HG03342 (cell line): ENCODE measurements at regions not wholly inside any gene's neighbourhood (a gene's known extent, or its start where the extent isn't known, plus 50 kb on each side); places are given as distances from the start of the nearest gene placed in this dataset.

ENCODE experiments used
- ATAC-seq: cut with Tn5 transposase; IDR thresholded peaks from one replicate; pipeline ENCODE4 v1.9.1; 2021; ENCODE audit warnings: mild to moderate bottlenecking, moderate library complexity; ENCODE audit not compliant: unreplicated experiment

DNA sequence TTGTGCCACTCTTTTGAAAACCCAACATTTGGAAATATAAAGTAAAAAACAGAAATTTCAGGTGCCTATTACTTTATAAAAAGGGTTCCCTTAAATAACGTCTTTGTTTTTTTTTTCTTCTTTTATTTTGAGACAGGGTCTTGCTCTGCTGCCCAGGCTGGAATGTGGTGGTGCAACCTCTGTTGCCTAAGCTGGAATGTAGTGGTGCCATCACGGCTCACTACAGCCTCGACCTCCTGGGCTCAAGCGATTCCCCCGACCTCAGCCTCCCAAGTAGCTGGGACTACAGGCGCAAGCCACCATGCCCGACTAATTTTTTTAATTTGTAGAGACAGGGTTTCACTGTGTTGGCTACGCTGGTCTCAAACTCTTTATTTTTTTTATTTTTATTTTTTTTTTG is 110.2 kb upstream of the HNRNPU start:
- ATAC-seq, result no peak

DNA sequence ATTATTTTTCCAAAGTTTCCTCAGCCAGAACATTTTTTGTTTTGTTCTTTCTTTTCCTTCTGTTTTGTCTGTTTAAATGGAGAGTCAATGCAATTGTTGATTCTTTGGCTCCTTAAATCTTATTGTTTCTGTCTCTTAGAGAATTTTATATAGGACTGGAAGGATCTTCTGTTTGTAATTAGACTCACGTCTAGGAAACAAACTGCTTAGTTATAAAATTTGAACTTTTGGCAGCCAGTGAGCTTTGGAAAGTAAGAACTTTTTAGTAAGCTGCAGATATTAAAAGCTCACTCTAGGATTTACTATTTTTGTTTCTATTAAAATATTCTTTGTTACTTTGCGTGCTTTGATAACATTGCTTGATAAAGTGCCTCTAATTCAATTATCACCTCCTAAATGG is 109.8 kb upstream of the HNRNPU start:
- ATAC-seq, result no peak

DNA sequence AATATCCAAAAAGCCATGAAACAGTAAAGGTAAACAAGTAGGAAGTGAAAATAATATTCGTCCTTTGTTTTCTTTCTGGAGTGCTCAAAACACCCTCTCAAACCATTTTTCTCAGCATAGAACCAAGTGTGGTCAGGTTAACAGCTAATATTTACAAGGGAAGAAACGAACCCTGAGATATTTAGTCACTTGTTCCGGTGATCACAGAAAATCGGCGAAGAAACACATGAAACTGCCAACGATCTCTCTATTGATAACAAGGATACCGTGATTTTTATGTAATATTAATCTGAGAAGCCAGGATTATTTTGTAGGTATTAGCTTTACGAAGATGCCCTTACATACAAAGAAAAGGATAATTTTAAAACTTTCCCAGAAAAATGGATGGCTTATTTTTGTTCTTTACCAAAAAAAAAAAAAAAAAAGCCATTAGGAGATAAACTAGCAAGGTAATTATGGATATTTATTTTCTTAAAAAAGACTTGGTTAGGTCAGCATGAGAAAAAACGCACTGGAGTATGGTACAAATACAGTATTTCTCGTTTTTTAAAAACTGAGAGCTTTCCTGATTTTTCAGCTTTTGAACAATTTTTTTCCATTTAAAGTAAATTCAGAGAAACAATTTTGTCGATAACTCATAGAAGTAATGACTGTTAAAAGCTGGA is 107.3 kb upstream of the HNRNPU start:
- ATAC-seq, result no peak

DNA sequence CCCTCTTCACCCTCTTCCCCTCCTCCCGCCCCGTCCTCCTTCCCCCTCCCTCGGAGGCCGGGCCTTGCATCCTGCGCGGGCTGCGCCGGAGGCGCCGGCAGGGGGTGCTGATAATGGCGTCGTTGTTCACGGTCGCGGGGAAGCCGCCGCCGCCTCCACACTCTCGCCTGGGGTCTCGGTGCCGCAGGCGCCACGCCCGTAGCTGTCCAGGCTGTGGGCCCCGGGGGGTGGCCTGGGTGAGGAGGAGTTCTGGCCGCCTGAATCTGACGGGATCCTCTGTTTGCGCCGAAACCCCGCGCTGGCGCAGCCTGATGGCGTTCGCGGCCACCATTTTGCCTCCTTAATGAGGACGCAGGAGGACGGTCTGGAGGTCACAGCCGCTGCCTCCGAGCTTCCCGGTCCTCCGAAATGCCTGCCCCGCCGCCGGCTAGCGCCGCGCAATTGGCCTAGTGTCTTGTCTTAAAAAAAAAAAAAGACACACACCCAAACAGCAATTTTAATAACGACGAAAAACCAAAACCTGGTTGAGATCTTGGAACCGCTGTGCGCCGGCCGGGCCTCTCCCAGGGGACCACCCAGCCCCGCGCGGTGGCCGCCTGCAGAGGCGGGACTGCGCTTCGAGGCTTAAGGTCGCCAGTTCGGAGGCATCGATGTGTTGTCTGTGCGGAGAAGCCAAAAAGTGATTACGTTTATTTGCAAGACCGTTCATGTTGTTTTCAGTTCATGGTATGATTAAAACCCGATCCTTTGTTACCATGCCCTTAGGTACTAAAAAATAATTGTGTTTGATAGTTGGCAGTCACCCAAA is 106.6 kb upstream of the HNRNPU start:
- peak; percentile 65 for ATAC-seq

DNA sequence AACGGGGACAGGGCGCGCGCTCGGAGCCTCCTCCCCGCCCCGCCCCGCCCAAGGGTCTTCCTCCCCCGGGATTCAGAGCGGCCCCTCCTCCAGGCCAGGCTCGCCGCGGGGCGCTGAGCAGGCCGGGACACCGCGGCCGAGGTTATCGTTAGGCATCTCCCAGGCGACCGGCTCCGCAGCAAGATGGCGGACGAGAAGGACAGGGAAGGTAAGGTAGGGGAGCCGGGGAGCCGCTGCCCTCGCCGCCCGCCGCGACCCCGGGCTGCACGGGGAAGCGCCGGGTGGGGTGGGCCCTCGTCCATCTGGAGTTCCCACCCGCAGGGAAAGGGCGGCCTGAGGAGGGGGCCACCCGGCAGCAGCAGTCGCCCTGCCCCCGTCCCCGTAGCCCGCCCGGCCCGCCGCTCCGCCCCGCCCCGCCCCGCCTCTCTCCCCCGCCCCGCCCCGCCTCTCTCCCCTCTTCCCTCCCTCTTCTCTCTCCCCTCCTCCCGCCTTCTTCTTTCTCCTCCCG is 105.9 kb upstream of the HNRNPU start:
- peak; percentile 52 for ATAC-seq

DNA sequence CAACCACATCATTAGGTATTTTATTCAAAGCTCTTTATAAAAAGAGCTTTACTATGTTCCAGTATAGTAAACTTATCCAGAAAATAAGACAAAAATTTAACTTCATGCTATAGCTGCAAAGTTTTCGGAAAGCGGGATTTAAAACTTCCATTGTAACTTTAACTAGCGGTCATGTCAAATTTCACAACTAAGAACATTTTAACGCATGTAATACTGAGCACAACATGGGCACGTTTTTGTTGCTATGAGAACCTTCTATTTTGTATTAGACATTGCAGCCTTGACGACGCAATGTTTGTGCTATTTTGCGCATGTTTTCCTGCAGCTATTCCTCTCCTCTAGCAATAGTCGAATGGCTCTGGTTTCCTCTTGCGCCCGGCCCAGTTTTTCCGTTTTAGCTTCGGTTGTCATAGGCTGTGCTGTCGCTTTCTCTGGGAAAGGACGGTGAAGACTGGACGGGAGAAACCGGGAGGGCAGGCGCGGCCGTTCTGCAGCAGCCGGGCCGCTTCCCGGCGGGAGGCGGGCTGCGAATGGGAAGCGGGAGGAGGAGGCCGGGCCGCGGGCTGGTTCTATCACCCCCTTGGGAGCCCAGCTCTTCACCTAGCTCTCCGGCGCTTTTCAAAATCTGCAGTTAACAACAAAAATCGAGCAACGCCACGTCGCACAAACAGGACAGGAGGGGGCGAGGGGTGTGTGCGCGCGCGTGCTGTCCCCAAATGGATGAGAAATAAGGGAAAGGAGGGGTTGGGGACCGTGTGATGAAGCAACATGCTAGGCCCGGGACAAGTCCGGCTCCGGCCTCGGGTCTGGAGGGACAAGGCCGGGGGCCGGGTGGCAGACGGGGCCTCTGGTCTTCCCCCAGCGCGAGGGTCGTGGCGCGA is 105.3 kb upstream of the HNRNPU start:
- ATAC-seq, result peak; percentile 26

DNA sequence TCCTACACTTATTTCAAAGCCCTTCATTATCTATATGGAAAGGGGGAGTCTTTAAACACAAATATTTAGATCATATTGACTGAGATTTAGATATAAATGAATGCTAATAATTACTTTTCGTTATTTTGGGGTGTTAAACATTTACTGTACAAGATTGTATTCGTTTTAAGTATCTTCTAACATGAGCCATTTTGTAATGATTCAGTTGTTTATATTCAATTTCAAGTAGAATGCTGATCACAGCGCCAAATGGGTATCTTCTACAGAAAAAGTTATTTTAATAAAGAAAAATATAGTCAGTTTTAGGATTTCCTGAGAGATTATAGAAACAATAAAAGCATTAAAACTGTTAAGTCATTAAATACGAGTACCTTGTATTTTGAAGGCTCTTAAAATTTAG is 104.5 kb upstream of the HNRNPU start:
- ATAC-seq, result no peak

DNA sequence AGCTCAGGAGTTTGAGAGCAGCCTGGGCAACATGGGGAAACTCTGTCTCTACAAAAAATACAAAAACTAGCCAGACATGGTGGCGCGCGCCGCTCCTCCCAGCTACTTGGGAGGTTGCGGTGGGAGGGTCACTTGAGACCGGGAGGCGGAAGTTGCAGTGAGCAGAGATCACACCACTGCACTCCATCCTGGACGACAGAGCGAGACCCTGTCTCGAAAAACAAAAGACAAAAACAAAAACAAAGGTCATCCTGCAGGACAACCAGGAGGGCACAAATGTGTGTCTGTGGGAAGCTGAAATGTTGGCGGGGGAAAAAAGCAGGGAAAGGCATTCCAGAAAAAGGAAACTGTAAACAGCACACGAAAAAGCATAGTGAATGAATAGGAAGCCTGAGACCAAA is 104.1 kb upstream of the HNRNPU start:
- ATAC-seq, result no peak

DNA sequence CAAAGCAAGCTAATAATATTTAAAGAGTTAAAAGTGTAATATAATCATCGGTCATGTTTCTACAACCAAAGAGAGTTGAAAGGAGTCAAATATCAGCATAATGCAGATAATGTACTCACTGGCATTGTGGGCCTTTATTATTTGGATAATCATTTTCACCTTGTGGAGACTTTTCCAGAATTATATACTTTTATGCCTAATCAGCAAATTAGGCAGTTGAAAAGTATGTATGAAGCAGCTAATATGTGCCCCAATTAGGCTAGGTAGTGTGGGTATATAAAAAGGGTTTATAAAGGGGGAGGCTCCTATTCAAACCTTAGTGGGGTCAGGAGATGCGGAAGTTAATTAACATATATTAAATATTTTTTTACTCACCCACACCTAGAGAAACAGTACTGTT is 102.8 kb upstream of the HNRNPU start:
- ATAC-seq, result no peak

DNA sequence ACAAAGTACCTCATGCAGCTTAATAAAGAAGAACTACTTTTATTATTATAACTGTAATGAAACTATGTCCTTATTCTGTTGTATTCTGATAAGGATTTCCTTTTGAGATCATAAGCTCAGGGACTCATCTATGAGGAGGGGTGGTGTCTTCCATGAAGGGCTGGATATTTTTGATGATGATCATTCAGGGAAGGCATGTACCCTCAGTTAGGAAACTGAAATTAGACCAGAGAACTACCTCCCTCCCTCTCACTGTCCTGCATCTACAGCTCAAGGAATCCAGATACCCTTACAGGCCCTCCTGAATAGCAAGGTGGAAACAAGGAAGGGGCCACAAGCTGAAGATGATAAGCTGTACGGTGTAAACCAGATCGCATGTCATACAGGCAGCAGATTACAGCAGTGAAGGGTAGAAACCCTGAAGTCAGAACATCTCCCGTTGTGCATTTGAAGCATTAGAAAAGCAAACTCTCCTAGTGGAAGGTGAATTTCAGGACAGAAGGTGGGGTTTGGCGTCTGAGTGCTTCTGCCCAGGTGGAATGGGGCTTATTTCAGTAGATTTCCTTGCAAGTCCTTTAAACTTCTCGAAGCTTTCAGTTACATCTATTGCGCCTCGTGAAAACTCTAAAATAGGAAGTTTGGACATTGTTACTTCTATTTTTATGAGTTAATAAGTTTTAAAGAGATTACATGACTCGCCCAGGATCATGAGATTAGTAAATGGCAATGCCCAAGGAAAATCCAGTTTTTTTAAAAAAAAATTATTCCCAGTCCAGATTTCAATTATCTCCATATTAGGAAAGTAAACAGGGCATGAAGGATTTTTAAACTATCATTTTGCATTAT is 101.1 kb upstream of the HNRNPU start:
- ATAC-seq, result no peak

DNA sequence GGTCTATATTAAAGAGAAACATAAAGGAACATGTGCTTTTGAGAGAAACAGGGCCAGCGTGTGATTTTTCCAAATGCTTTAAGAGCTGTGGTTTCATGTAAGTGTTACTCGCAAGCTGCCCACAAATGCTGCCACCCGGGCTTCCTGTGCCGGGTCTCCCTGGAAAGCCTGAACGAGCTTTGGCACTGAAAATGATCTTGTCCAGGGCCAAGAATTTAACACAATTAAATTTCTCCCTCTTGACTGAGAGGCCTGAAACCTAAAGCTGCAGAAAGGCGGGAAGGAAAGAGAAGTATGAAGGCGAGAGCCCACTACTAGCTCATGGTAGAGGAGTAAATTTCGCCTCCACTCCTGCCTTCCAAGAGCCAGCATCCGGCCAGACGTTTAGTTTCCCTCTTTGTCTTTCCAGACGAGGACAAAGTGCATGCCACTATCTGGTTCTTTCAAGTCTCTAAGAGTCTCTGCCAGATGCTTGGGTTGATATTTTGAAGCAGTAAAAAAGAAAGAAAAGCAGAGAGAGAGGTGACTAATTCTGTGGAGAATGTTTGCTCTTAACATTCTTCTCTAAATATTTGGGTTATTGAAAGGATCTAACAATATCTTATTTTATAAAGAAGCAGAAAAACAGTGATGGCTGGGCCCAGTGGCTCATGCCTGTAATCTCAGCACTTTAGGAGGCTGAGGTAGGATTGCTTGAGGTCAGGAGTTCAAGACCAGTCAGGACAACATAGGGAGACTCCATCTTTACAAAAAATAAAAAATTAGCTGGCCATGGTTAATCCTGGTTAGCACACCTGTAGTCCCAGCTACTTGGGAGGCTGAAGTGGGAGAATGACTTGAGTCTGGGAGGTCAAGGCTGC is 100.0 kb upstream of the HNRNPU start:
- ATAC-seq, result no peak

DNA sequence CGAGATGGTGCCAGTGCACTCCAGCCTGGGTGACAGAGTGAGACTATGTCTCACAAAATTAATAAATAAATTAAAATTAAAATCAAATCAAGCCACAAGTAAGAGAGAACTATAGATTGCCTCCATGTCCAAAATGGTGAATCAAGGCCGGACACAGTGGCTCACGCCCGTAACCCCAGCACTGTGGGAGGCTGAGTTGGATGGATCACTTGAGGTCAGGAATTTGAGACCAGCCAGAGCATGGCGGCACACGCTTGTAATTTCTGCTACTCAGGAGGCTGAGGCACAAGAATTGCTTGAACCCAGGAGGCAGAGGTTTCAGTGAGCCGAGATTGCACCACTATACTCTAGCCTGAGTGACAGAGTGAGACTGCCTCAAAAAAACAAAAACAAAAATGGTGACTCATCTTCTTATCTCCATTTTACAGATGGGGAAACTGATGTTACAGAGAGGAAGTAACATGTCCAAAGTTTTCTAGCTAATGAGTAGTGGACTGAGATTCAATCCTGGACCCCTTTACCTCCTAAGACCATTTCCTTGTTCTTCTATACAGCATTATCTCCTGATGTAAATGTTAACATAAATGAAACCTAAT is 99.0 kb upstream of the HNRNPU start:
- no peak for ATAC-seq

DNA sequence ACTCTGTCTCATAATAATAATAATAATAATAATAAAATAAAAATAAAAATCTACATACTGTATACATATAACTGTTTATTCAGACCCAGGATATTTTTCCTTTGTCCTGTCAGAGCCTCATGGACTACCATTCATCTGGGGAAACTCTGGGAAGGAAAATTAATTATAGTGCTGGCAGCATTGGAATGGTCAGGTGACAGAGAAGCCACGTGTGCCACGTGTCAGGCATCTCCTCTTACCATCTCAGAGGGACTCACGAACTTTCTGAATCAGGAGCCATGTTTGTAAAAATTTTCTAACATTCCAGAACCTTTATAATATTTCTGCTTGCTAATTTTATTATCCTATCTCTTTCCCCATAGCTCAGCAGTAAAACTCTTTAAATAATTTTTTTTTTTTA is 97.8 kb upstream of the HNRNPU start:
- no peak for ATAC-seq

DNA sequence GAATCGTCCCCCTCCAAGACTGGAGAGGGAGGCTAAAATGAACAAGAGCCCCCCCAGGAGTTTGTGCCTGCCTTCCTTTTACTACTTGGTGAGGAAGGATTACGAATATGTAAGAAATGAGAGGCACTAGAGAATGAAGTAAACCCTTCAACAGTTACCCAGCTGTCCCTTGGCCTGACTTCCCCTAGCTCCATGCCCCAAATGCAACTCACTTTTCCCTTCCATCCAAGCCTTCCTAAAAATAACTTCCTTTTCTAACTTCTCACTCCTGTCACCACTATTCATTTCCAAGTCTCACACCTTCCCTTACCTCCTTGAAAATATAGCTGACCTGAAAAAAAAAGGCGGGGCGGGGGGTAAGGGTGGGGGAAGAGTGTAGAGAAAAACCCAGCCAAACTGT is 96.6 kb upstream of the HNRNPU start:
- no peak for ATAC-seq

DNA sequence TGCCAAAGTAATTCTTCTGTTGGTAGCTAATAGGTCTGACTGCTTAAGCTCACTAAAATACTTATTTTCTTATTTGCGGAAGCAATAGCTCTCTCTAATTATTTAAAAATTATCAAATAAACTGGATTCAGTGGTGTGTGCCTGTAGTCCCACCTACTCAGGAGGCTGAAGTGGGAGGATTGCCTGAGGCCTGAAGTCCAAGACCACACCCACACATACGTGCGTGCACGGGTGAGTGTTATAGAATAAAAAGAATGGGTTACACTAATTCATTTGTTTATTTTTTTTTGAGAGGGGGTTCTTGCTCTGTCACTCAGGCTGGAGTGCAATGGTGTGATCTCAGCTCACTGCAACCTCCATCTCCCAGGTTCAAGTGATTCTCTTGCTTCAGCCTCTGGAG is 94.2 kb upstream of the HNRNPU start:
- no peak for ATAC-seq

DNA sequence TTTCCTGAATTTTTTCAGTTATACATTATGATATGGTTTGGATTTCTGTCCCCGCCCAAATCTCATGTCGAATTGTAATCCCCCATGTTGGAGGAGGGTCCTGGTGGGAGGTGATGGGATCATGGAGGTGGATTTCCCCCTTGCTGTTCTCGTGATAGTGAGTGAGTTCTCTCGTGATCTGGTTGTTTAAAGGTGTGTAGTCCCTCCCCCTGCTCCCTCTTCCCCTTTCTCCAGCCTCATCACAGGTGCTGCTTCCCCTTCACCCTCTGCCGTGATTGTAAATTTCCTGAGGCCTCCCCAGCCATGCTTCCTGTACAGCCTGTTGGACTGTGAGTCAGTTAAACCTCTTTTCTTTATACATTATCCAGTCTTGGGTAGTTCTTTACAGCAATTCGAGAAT is 93.2 kb upstream of the HNRNPU start:
- ATAC-seq, result no peak

DNA sequence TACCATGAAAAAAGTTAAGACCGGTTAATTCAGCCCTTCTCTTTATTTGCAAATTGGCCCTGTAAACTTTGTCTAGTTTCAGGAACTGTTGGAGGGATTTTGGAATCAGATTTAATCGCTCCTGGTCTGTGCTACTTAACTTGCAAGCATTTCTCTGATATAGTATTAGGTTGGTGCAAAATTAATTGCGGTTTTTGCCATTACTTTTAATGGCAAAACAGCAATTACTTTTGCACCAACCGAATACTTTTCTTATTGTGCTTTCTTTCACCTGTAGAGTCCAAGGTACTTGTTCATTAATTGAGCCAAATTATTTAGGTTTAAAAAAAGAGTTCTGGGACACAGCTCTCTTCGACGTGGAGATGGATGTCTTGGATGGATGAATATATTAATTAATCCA is 92.8 kb upstream of the HNRNPU start:
- ATAC-seq, result no peak

DNA sequence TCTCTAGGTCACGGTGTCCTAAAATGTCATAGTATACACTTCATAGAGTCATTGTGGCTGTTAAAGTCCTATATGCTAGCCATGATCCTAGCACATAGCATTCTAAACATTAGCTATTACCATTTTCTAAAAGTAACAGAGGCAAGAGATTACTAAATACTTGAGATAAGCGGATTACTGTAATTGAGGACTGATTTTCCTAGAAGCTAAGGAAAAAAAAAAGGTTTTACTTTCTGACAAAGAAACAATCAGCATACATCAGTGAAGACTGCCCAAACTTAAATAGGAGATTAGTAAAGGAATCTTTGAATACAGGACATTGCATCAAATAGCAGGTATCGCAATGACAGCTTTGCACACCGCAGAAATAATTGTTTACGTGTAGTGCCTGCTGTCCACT is 91.3 kb upstream of the HNRNPU start:
- ATAC-seq, result no peak

DNA sequence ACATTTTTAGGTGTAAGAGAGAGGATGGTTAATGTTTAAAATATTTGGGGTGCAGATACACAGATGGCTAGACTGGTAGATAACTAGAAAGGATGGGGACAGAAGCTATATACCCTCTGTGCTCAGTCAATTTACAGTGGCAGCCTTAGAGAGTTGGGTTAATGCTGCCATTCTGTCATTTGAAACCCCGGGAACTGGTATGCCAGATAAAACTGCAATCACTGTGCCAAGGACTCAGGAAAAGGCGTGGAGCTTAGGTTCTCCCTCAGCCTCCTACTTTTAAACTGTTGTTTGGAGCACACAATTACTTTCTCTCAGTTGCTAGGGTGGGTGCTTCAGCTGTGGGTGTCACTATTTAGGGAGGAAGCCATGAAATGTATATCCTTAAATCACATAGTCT is 90.0 kb upstream of the HNRNPU start:
- ATAC-seq, result no peak
